ENCODE measurements at regions not wholly inside any gene's neighbourhood (a gene's known extent, or its start where the extent isn't known, plus 50 kb on each side); places are given as distances from the start of the nearest gene placed in this dataset.

DNA sequence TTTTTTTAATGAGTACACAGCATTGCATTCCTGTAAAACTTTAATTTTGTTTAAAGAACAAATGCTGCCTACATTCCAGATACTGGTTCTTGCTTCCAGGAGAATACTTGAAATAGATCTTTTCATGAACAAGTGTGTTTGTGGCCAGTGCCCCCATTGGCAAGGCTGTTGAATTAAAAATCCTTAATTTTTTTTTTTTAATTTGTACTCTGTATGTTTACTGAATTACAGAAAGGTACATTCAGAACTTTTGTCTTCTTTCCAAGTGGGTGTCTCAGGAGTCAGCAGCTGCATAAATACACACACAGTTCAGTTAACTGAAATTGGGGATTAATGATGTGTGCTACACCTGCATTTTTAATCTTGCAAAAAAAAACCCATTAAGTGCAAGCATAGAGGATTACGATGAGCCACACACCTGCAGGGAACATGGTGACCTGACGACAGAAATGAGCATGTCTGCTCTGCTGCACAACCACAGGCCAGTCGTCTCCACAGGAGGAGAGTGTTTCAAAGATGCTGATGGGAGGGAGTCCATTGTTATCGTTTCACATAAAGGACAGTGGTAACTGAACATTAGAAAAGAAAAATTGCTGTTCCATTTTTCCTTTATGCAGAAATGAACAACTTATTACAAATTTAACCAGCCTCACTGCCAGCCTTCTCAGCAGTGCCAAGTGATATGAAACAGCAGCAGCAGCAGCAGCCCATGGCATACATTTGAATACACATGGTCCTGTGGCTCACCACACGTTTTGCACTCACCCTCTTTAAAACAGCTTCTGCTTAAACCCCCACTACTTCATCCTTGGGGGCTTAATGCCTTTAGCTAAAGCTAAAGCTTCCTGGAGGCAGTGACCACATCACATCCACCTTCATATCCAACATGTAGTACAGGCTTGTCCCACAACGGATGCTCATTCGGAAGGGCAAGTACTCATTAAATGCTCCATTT, 72.3 kb upstream of the RFC3 start:
- no peak overlapping the region for H3K27ac ChIP-seq (ENCODE audit: low read depth, low read length)
- no peak overlapping the region for H3K4me3 ChIP-seq (ENCODE audit: low read length in 2 of 2)
- no peak for DNase-seq
- H3K36me3 ChIP-seq (ENCODE audit: insufficient read depth, low read length), result no peaks in the 10 kb centered on the region
- H3K4me1 ChIP-seq (ENCODE audit: insufficient read depth, low read length), result peaks cover 20% of the 10 kb centered on the region
- CTCF ChIA-PET (ENCODE audit: partially characterized antibody), result no interaction called here
- Mint-ChIP-seq H3K27ac (peak overlapping the region in 1 of 7 donors; percentile 76), H3K4me1 (peaks cover 15 to 24% (median 19%) of the 10 kb centered on the region in 4 donors), H3K9me3 (no peaks in the 10 kb centered on the region), H3K4me3 (no peak overlapping the region), H3K27me3 (peaks cover 1 to 3% of the 10 kb centered on the region in 2 donors), H3K36me3 (no peaks in the 10 kb centered on the region)
- intact Hi-C loops (cut with micrococcal nuclease), result no loop called here
- no peaks in the 10 kb centered on the region for H3K27me3 ChIP-seq (ENCODE audit: insufficient read depth, low read length)
- no peaks in the 10 kb centered on the region for H3K9me3 ChIP-seq (ENCODE audit: control insufficient read depth in 1 of 2, low read length in 2 of 2)
- POLR2A ChIA-PET (ENCODE audit: partially characterized antibody), result no interaction called here

DNA sequence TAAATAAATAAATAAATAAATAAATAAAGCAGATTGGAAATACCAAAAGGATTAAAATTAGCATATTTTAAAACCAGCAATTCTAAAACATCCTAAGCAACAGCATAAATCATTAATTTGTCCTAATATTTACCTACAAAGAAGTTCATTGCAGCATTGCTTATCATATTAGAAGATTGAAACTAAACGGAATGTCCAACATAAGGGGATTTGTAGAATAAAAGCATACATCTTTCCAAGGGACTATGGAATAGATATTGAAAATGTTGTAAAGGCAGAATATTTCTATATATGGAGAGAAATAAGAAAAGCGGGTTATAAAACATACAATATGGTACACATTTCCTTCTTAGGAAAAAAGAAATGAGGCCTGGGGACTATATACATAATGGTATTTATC, 71.1 kb upstream of the RFC3 start:
- H3K4me1 Mint-ChIP-seq, result peaks cover 15 to 24% (median 19%) of the 10 kb centered on the region in 4 donors
- no peak overlapping the region for H3K4me3 Mint-ChIP-seq
- Histone ChIP-seq H3K27ac (ENCODE audit: low read depth, low read length) (no peak overlapping the region), H3K36me3 (ENCODE audit: insufficient read depth, low read length) (no peaks in the 10 kb centered on the region), H3K9me3 (ENCODE audit: control insufficient read depth in 1 of 2, low read length in 2 of 2) (no peaks in the 10 kb centered on the region), H3K27me3 (ENCODE audit: insufficient read depth, low read length) (no peaks in the 10 kb centered on the region), H3K4me1 (ENCODE audit: insufficient read depth, low read length) (peaks cover 20% of the 10 kb centered on the region), H3K4me3 (ENCODE audit: low read length in 2 of 2) (no peak overlapping the region)
- no peak for DNase-seq
- H3K27me3 Mint-ChIP-seq, result peaks cover 2 to 3% of the 10 kb centered on the region in 2 donors
- no peaks in the 10 kb centered on the region for H3K36me3 Mint-ChIP-seq
- intact Hi-C loops (cut with micrococcal nuclease), result no loop called here
- no peak overlapping the region for H3K27ac Mint-ChIP-seq
- no peaks in the 10 kb centered on the region for H3K9me3 Mint-ChIP-seq
- ChIA-PET POLR2A (ENCODE audit: partially characterized antibody) (no interaction called here), CTCF (ENCODE audit: partially characterized antibody) (no interaction called here)

DNA sequence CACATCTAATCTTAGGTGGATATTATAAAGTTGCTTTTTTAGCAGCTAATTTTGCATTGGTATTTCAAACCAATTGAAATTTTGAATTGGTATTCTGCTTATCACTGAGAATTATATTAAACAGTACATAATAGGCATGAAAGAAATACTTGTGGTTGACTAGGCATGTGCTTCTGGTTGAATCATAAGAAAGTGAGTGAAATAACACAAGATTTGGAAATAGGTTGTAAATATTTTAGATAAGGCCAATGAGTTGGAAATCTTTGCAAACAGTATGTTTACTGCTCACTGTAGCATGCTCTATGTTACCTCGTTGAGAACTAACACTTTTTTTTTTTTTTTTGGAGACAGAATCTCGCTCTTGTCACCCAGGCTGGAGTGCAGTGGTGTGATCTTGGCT, 66.8 kb upstream of the RFC3 start:
- Histone ChIP-seq H3K4me3 (ENCODE audit: low read length in 2 of 2) (no peak overlapping the region), H3K36me3 (ENCODE audit: insufficient read depth, low read length) (no peaks in the 10 kb centered on the region), H3K9me3 (ENCODE audit: control insufficient read depth in 1 of 2, low read length in 2 of 2) (no peaks in the 10 kb centered on the region), H3K27me3 (ENCODE audit: insufficient read depth, low read length) (no peaks in the 10 kb centered on the region), H3K4me1 (ENCODE audit: insufficient read depth, low read length) (no peaks in the 10 kb centered on the region), H3K27ac (ENCODE audit: low read depth, low read length) (no peak overlapping the region)
- Mint-ChIP-seq H3K9me3 (no peaks in the 10 kb centered on the region), H3K27me3 (peaks cover 3 to 5% of the 10 kb centered on the region in 2 donors), H3K4me3 (no peak overlapping the region), H3K27ac (no peak overlapping the region), H3K4me1 (no peaks in the 10 kb centered on the region), H3K36me3 (no peaks in the 10 kb centered on the region)
- intact Hi-C loops (cut with micrococcal nuclease), result no loop called here
- ChIA-PET POLR2A (ENCODE audit: partially characterized antibody) (no interaction called here), CTCF (ENCODE audit: partially characterized antibody) (no interaction called here)
- no peak for DNase-seq

DNA sequence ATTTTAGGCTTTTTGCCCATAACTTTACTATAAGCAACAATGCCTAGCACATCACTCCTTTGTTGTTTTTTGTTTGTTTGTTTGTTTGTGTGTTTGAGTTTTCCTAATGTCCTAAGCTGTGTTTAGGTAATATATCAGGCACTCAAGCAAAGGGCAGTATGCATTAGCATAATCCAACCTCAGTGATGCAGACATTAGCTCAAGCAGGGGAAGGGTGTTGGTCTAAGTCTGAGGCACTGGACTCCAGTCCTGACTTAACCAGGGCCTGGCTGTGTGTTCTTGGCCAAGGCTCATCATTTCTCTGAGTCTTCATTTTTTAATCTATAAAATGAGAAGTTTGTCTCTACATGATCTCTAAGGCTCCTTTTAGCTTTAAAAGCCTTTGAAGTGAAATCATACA, 65.9 kb upstream of the RFC3 start:
- H3K27ac ChIP-seq (ENCODE audit: low read depth, low read length), result no peak overlapping the region
- no peaks in the 10 kb centered on the region for H3K4me1 Mint-ChIP-seq
- POLR2A ChIA-PET (ENCODE audit: partially characterized antibody), result no interaction called here
- H3K9me3 Mint-ChIP-seq, result no peaks in the 10 kb centered on the region
- no peaks in the 10 kb centered on the region for H3K36me3 ChIP-seq (ENCODE audit: insufficient read depth, low read length)
- H3K4me3 ChIP-seq (ENCODE audit: low read length in 2 of 2), result no peak overlapping the region
- no peak overlapping the region for H3K4me3 Mint-ChIP-seq
- no peak overlapping the region for H3K27ac Mint-ChIP-seq
- no peak for DNase-seq
- intact Hi-C loops (cut with micrococcal nuclease), result no loop called here
- H3K27me3 ChIP-seq (ENCODE audit: insufficient read depth, low read length), result no peaks in the 10 kb centered on the region
- no peaks in the 10 kb centered on the region for H3K9me3 ChIP-seq (ENCODE audit: control insufficient read depth in 1 of 2, low read length in 2 of 2)
- no peaks in the 10 kb centered on the region for H3K36me3 Mint-ChIP-seq
- CTCF ChIA-PET (ENCODE audit: partially characterized antibody), result no interaction called here
- H3K27me3 Mint-ChIP-seq, result peaks cover 3 to 5% of the 10 kb centered on the region in 2 donors
- H3K4me1 ChIP-seq (ENCODE audit: insufficient read depth, low read length), result no peaks in the 10 kb centered on the region

DNA sequence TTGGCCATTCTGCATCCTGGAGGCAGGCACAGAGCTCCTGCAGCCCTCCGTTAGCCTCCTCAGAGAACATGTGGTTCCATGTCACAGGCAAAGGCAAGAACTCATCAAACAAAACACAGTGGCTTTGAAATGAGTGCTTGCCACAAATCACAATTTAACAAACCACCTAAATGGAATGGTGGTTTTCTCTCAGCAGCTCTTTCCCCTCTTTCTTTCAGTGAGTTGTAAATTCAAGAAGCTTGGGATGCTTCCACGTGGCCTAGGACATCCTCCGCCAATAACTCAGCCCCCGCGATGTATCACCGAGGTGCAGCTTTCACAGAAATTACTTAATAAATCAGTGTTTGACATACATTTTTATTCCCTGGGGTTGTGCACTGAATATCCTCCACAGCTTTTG, 65.4 kb upstream of the RFC3 start:
- Mint-ChIP-seq H3K9me3 (no peaks in the 10 kb centered on the region), H3K27me3 (peaks cover 3 to 5% of the 10 kb centered on the region in 2 donors), H3K4me1 (no peaks in the 10 kb centered on the region), H3K27ac (no peak overlapping the region), H3K4me3 (no peak overlapping the region), H3K36me3 (no peaks in the 10 kb centered on the region)
- ChIA-PET POLR2A (ENCODE audit: partially characterized antibody) (no interaction called here), CTCF (ENCODE audit: partially characterized antibody) (interaction anchor here (0.9 kb wide), 1 partner anchor 11 kb away, joined by 3 read pairs; no protein-coding TSS in a partner anchor)
- intact Hi-C loops (cut with micrococcal nuclease), result no loop called here
- Histone ChIP-seq H3K27ac (ENCODE audit: low read depth, low read length) (no peak overlapping the region), H3K27me3 (ENCODE audit: insufficient read depth, low read length) (no peaks in the 10 kb centered on the region), H3K36me3 (ENCODE audit: insufficient read depth, low read length) (no peaks in the 10 kb centered on the region), H3K4me1 (ENCODE audit: insufficient read depth, low read length) (no peaks in the 10 kb centered on the region), H3K4me3 (ENCODE audit: low read length in 2 of 2) (no peak overlapping the region), H3K9me3 (ENCODE audit: control insufficient read depth in 1 of 2, low read length in 2 of 2) (no peaks in the 10 kb centered on the region)
- no peak for DNase-seq

DNA sequence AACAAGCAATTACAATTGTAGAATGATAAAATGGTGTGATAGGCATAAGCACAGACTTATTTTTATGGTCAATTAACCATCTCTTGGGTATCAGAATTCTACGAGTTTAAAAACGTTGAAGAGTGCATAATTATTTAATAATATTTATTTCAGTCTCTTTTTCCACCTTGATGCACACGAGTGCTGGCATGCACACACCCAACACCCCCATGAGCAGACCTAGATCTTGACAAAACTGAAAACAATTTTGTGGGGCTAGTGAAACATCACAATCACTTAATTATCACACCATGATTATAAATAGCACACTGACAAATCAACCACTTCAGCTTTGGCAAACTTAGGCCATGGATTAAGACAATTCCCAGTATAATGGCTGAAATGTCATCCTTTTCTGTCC, 61.0 kb upstream of the RFC3 start:
- CTCF ChIA-PET (ENCODE audit: partially characterized antibody), result no interaction called here
- H3K27ac ChIP-seq (ENCODE audit: low read depth, low read length), result no peak overlapping the region

DNA sequence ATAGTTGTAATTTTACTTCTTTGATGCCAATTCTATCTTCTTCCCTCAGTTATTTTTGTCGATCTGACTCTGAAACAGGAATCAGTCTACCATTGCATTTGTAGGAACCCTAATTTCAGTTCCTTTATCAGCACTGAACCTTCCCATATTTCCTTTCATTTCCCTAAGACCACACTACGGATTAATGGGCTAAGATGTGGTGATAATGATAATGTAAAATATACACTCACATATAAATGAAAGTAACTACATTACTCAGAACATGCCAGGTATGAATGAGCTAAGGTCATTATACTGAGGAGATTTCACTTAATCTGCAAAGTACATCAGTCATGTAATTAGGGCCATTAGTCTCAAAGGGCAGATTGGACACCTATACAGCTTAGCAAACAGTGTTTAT, 60.2 kb upstream of the RFC3 start:
- Mint-ChIP-seq H3K27me3 (peaks cover 0 to 2% of the 10 kb centered on the region in 2 donors), H3K27ac (no peak overlapping the region), H3K4me1 (no peaks in the 10 kb centered on the region), H3K36me3 (no peaks in the 10 kb centered on the region), H3K4me3 (no peak overlapping the region), H3K9me3 (no peaks in the 10 kb centered on the region)
- Histone ChIP-seq H3K36me3 (ENCODE audit: insufficient read depth, low read length) (no peaks in the 10 kb centered on the region), H3K4me1 (ENCODE audit: insufficient read depth, low read length) (no peaks in the 10 kb centered on the region), H3K27me3 (ENCODE audit: insufficient read depth, low read length) (no peaks in the 10 kb centered on the region), H3K27ac (ENCODE audit: low read depth, low read length) (no peak overlapping the region), H3K9me3 (ENCODE audit: control insufficient read depth in 1 of 2, low read length in 2 of 2) (no peaks in the 10 kb centered on the region), H3K4me3 (ENCODE audit: low read length in 2 of 2) (no peak overlapping the region)
- ChIA-PET CTCF (ENCODE audit: partially characterized antibody) (no interaction called here), POLR2A (ENCODE audit: partially characterized antibody) (no interaction called here)
- no peak for DNase-seq
- intact Hi-C loops (cut with micrococcal nuclease), result no loop called here

More for the DNA sequence above, 61.0 kb upstream of the RFC3 start:
- no peaks in the 10 kb centered on the region for H3K9me3 ChIP-seq (ENCODE audit: control insufficient read depth in 1 of 2, low read length in 2 of 2)
- H3K27ac Mint-ChIP-seq, result no peak overlapping the region
- intact Hi-C loops (cut with micrococcal nuclease), result no loop called here
- no peak overlapping the region for H3K4me3 ChIP-seq (ENCODE audit: low read length in 2 of 2)
- H3K9me3 Mint-ChIP-seq, result no peaks in the 10 kb centered on the region
- H3K27me3 ChIP-seq (ENCODE audit: insufficient read depth, low read length), result no peaks in the 10 kb centered on the region
- no peak overlapping the region for H3K4me3 Mint-ChIP-seq
- H3K4me1 Mint-ChIP-seq, result no peaks in the 10 kb centered on the region
- no peaks in the 10 kb centered on the region for H3K36me3 Mint-ChIP-seq
- H3K4me1 ChIP-seq (ENCODE audit: insufficient read depth, low read length), result no peaks in the 10 kb centered on the region
- no peak for DNase-seq
- H3K36me3 ChIP-seq (ENCODE audit: insufficient read depth, low read length), result no peaks in the 10 kb centered on the region
- H3K27me3 Mint-ChIP-seq, result peaks cover 0 to 2% of the 10 kb centered on the region in 2 donors
- POLR2A ChIA-PET (ENCODE audit: partially characterized antibody), result no interaction called here

All from CD4-positive, alpha-beta memory T cell (primary cell).